ENCODE measurements at regions not wholly inside any gene's neighbourhood (a gene's known extent, or its start where the extent isn't known, plus 50 kb on each side); places are given as distances from the start of the nearest gene placed in this dataset.

DNA sequence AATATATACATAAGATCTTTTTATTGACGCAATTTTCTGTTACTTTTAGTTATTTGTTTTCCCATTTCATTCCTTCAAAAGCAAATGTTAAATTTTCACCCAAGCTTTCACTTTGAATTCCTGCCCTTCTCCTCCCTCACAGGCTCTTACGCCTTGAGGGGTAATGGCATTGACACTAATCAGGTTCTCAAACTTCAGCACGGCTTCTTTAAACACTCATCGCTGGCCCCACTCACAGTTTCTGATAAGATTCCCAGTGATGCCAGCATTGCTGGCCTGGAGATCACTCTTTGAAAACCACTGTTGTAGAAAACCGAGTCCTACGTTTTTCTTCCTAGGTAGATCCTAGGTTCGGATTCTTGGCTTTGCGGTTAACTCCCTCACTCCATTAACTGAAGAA is 105.6 kb upstream of the EPB41L3 start:
- Histone ChIP-seq H3K27me3 (no peaks in the 10 kb centered on the region), H3K27ac (no peak overlapping the region), H3K9me3 (no peaks in the 10 kb centered on the region), H3K4me3 (no peak overlapping the region), H3K36me3 (no peaks in the 10 kb centered on the region), H3K9ac (ENCODE audit: low read depth in 2 of 2, low read length in 2 of 2) (no peak overlapping the region), H3K4me1 (no peaks in the 10 kb centered on the region)
- DNase-seq = no peak
- TF ChIP-seq, protein P1, sequence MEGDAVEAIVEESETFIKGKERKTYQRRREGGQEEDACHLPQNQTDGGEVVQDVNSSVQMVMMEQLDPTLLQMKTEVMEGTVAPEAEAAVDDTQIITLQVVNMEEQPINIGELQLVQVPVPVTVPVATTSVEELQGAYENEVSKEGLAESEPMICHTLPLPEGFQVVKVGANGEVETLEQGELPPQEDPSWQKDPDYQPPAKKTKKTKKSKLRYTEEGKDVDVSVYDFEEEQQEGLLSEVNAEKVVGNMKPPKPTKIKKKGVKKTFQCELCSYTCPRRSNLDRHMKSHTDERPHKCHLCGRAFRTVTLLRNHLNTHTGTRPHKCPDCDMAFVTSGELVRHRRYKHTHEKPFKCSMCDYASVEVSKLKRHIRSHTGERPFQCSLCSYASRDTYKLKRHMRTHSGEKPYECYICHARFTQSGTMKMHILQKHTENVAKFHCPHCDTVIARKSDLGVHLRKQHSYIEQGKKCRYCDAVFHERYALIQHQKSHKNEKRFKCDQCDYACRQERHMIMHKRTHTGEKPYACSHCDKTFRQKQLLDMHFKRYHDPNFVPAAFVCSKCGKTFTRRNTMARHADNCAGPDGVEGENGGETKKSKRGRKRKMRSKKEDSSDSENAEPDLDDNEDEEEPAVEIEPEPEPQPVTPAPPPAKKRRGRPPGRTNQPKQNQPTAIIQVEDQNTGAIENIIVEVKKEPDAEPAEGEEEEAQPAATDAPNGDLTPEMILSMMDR (IDR thresholded peaks at IDR 0.05) = no peak
- intact Hi-C loops (cut with DNase I) = no loop called here

- H3K27ac ChIP-seq = no peak overlapping the region
- TF ChIP-seq, protein P1 (IDR thresholded peaks at IDR 0.05) = no peak
- no peaks in the 10 kb centered on the region for H3K27me3 ChIP-seq
- H3K4me1 ChIP-seq = no peaks in the 10 kb centered on the region
- H3K4me3 ChIP-seq = no peak overlapping the region
- intact Hi-C loops (cut with DNase I) = no loop called here
- H3K9ac ChIP-seq (ENCODE audit: low read depth in 2 of 2, low read length in 2 of 2) = no peak overlapping the region
- no peaks in the 10 kb centered on the region for H3K9me3 ChIP-seq
- H3K36me3 ChIP-seq = no peaks in the 10 kb centered on the region
- no peak for DNase-seq
Observed at GRCh38 chr18:5646739-5647138, 102.9 kb upstream of the EPB41L3 start.

GRCh38 chr18:5643288-5643687 is 99.5 kb upstream of the EPB41L3 start:
- no peaks in the 10 kb centered on the region for H3K4me1 ChIP-seq
- TF ChIP-seq, protein P1 (IDR thresholded peaks at IDR 0.05) = no peak

GRCh38 chr18:5640939-5641338 is 97.1 kb upstream of the EPB41L3 start:
- Histone ChIP-seq H3K9ac (ENCODE audit: low read depth in 2 of 2, low read length in 2 of 2) (no peak overlapping the region), H3K27ac (no peak overlapping the region), H3K27me3 (no peaks in the 10 kb centered on the region), H3K4me1 (no peaks in the 10 kb centered on the region), H3K9me3 (no peaks in the 10 kb centered on the region), H3K36me3 (no peaks in the 10 kb centered on the region), H3K4me3 (no peak overlapping the region)
- no peak for DNase-seq
- intact Hi-C loops (cut with DNase I) = no loop called here
- TF ChIP-seq, protein P1 (IDR thresholded peaks at IDR 0.05) = no peak

More at GRCh38 chr18:5643288-5643687, 99.5 kb upstream of the EPB41L3 start:
- intact Hi-C loops (cut with DNase I) = no loop called here
- no peak overlapping the region for H3K4me3 ChIP-seq
- H3K9ac ChIP-seq (ENCODE audit: low read depth in 2 of 2, low read length in 2 of 2) = no peak overlapping the region
- H3K9me3 ChIP-seq = no peaks in the 10 kb centered on the region
- no peak overlapping the region for H3K27ac ChIP-seq
- no peaks in the 10 kb centered on the region for H3K36me3 ChIP-seq
- no peak for DNase-seq
- H3K27me3 ChIP-seq = no peaks in the 10 kb centered on the region

DNA sequence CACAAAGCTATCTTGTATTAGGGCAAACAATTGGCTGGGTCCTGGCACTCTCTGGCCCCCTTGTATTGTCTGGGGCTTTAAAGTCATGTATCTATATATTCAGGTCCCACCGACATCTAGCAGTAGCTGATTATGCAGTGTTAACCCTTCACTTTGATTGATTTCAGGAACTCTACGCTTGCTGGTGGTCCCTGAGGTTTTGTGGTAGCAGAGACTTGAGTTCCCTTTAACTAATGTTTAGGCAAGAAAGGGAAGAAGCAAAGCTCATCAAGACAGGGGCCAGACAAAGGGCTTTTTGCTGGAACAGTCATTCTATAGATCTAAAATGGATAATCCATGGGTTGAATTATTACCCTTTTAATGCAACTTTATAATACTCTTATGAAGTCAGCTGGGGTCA is 95.3 kb upstream of the EPB41L3 start:
- TF ChIP-seq, protein P1 (IDR thresholded peaks at IDR 0.05) = no peak
- Histone ChIP-seq H3K9me3 (no peaks in the 10 kb centered on the region), H3K9ac (ENCODE audit: low read depth in 2 of 2, low read length in 2 of 2) (no peak overlapping the region), H3K27ac (no peak overlapping the region), H3K36me3 (no peaks in the 10 kb centered on the region), H3K4me1 (no peaks in the 10 kb centered on the region), H3K27me3 (no peaks in the 10 kb centered on the region), H3K4me3 (no peak overlapping the region)
- intact Hi-C loops (cut with DNase I) = no loop called here
- no peak for DNase-seq

- no peaks in the 10 kb centered on the region for H3K9me3 ChIP-seq
- TF ChIP-seq, protein P1 (IDR thresholded peaks at IDR 0.05) = no peak
- intact Hi-C loops (cut with DNase I) = no loop called here
- peaks cover 7% of the 10 kb centered on the region for H3K4me1 ChIP-seq
- no peak for DNase-seq
- H3K27ac ChIP-seq = no peak overlapping the region
- H3K9ac ChIP-seq (ENCODE audit: low read depth in 2 of 2, low read length in 2 of 2) = no peak overlapping the region
- H3K4me3 ChIP-seq = no peak overlapping the region
- no peaks in the 10 kb centered on the region for H3K27me3 ChIP-seq
- H3K36me3 ChIP-seq = no peaks in the 10 kb centered on the region
Observed at GRCh38 chr18:5632041-5632440, 88.2 kb upstream of the EPB41L3 start.
